HepG2 (cell line): ENCODE measurements at regions not wholly inside any gene's neighbourhood (a gene's known extent, or its start where the extent isn't known, plus 50 kb on each side); places are given as distances from the start of the nearest gene placed in this dataset.

Source experiments
- ELF4 ChIP-seq: sonication (generic); formaldehyde crosslinking; IDR thresholded peaks from 2 replicates; pipeline ENCODE4 v1.5.0; 2020; ENCODE audit warnings: missing genetic modification reagents, mild to moderate bottlenecking, moderate library complexity, borderline replicate concordance
- EZH2 ChIP-seq: conservative IDR thresholded peaks from 2 replicates; pipeline ENCODE4 v1.6.1; 2012; ENCODE audit warnings: mild to moderate bottlenecking, low read depth, low read length, moderate library complexity
- IRF2 ChIP-seq: IDR thresholded peaks from 2 replicates; pipeline ENCODE4 v1.6.1; 2018; ENCODE audit warnings: missing genetic modification reagents, missing compliant biosample characterization
- MATR3 ChIP-seq: sonication (generic); formaldehyde crosslinking; IDR thresholded peaks from 2 replicates; pipeline ENCODE4 v1.4.0; 2020; ENCODE audit warnings: missing genetic modification reagents
- NFE2L1 ChIP-seq: sonication (generic); formaldehyde crosslinking; IDR thresholded peaks from 2 replicates; pipeline ENCODE4 v1.4.0; 2020; ENCODE audit warnings: missing genetic modification reagents, mild to moderate bottlenecking, borderline replicate concordance
- NONO ChIP-seq, 2 experiments: fragments of 450-650 bp in 1 of 2; sonication (generic) in 1 of 2; formaldehyde crosslinking in 1 of 2; IDR thresholded peaks in 1 of 2; conservative IDR thresholded peaks in 1 of 2; 2 replicates each; pipeline versions ENCODE4 v1.6.1 to v1.8.0; 2017 to 2022; ENCODE audit warnings: mild to moderate bottlenecking in 1 of 2, missing genetic modification reagents in 1 of 2, moderate library complexity in 1 of 2
- ZNF615 ChIP-seq: sonication (generic); formaldehyde crosslinking; IDR thresholded peaks from 2 replicates; pipeline ENCODE4 v1.5.0; 2020; ENCODE audit warnings: mild to moderate bottlenecking, missing genetic modification reagents, borderline replicate concordance
- TF ChIP-seq, protein P1 (sequence below): sonication (generic); formaldehyde crosslinking; IDR thresholded peaks from 2 replicates; pipeline ENCODE4 v1.4.0; 2020; ENCODE audit warnings: mild to moderate bottlenecking, missing genetic modification reagents
- TF ChIP-seq, protein P2 (sequence below): sonication (generic); formaldehyde crosslinking; IDR thresholded peaks from 2 replicates; pipeline ENCODE4 v1.4.0; 2020; ENCODE audit warnings: missing genetic modification reagents, borderline replicate concordance
- TF ChIP-seq, protein P3 (sequence below): sonication (generic); formaldehyde crosslinking; IDR thresholded peaks from 2 replicates; pipeline ENCODE4 v1.5.0; 2020; ENCODE audit warnings: mild to moderate bottlenecking, missing genetic modification reagents, moderate library complexity

DNA sequence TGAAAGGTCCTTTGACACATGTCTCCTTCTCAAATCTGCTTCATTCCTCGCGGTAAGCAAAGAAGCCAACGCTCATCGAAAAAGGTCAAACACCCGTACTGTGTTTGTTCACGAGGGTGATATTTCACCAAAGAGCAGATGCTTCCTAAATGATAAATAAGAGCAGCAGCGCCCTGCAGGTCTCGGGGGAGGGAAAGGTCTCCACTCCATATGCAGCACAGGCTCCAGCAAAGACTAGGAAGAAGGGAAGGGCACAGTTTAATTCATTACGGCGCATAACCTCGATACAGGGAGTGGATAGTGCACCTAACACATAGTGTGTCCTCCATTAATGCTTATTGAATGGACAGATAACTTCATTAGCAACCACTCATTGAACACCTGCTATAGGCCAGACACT is 593.3 kb downstream of the CDK5RAP2 start:
- TF ChIP-seq ZNF615 (CRISPR knock-in tag) = no peak
- TF ChIP-seq EZH2 = no peak
- TF ChIP-seq ELF4 (CRISPR knock-in tag) = no peak
- TF ChIP-seq, protein P1, sequence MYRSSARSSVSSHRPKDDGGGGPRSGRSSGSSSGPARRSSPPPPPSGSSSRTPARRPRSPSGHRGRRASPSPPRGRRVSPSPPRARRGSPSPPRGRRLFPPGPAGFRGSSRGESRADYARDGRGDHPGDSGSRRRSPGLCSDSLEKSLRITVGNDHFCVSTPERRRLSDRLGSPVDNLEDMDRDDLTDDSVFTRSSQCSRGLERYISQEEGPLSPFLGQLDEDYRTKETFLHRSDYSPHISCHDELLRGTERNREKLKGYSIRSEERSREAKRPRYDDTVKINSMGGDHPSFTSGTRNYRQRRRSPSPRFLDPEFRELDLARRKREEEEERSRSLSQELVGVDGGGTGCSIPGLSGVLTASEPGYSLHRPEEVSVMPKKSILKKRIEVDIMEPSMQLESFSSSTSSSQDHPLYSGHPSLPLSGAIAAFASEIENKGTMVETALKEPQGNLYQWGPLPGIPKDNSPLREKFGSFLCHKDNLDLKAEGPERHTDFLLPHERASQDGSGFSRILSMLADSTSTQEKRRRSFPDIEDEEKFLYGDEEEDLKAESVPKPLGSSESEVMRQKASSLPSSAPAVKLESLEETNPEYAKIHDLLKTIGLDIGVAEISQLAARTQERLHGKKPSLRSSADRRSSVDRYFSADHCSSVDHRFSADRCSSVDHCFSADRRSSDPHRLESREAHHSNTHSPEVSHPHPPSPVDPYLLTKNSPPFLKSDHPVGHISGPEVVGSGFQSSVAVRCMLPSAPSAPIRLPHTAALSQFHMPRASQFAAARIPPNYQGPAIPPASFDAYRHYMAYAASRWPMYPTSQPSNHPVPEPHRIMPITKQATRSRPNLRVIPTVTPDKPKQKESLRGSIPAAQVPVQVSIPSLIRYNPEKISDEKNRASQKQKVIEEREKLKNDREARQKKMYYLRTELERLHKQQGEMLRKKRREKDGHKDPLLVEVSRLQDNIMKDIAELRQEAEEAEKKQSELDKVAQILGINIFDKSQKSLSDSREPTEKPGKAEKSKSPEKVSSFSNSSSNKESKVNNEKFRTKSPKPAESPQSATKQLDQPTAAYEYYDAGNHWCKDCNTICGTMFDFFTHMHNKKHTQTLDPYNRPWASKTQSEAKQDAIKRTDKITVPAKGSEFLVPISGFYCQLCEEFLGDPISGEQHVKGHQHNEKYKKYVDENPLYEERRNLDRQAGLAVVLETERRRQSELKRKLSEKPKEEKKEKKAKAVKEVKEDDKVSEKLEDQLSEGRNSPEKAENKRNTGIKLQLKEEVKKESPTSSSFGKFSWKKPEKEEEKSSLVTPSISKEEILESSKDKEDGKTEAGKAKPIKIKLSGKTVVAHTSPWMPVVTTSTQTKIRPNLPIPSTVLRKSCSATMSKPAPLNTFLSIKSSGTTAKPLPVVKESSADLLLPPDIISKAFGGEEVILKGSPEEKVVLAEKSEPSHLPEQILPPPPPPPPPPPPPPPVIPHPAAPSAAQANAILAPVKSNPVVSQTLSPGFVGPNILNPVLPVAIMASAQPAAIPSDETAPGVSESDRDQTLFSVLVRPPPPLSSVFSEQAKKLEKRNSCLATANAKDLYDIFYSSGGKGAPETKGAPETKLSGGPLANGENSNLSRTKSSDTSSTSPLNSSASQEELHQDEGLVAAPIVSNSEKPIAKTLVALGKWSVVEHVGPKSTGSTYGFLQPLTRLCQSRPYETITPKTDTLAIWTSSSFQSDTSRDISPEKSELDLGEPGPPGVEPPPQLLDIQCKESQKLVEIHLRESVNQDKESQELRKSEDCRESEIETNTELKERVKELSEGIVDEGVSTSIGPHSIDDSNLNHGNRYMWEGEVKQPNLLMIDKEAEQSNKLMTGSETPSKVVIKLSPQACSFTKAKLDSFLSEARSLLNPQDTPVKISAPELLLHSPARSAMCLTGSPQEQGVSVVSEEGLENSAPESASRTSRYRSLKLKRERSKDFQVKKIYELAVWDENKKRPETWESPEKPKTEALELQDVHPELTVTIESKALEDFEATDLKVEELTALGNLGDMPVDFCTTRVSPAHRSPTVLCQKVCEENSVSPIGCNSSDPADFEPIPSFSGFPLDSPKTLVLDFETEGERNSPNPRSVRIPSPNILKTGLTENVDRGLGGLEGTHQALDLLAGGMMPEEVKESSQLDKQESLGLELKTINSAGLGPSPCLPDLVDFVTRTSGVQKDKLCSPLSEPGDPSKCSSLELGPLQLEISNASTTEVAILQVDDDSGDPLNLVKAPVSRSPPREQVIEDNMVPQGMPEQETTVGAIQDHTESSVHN (CRISPR knock-in tag) = no peak
- TF ChIP-seq, protein P2, sequence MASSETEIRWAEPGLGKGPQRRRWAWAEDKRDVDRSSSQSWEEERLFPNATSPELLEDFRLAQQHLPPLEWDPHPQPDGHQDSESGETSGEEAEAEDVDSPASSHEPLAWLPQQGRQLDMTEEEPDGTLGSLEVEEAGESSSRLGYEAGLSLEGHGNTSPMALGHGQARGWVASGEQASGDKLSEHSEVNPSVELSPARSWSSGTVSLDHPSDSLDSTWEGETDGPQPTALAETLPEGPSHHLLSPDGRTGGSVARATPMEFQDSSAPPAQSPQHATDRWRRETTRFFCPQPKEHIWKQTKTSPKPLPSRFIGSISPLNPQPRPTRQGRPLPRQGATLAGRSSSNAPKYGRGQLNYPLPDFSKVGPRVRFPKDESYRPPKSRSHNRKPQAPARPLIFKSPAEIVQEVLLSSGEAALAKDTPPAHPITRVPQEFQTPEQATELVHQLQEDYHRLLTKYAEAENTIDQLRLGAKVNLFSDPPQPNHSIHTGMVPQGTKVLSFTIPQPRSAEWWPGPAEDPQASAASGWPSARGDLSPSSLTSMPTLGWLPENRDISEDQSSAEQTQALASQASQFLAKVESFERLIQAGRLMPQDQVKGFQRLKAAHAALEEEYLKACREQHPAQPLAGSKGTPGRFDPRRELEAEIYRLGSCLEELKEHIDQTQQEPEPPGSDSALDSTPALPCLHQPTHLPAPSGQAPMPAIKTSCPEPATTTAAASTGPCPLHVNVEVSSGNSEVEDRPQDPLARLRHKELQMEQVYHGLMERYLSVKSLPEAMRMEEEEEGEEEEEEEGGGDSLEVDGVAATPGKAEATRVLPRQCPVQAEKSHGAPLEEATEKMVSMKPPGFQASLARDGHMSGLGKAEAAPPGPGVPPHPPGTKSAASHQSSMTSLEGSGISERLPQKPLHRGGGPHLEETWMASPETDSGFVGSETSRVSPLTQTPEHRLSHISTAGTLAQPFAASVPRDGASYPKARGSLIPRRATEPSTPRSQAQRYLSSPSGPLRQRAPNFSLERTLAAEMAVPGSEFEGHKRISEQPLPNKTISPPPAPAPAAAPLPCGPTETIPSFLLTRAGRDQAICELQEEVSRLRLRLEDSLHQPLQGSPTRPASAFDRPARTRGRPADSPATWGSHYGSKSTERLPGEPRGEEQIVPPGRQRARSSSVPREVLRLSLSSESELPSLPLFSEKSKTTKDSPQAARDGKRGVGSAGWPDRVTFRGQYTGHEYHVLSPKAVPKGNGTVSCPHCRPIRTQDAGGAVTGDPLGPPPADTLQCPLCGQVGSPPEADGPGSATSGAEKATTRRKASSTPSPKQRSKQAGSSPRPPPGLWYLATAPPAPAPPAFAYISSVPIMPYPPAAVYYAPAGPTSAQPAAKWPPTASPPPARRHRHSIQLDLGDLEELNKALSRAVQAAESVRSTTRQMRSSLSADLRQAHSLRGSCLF (CRISPR knock-in tag) = no peak
- no peak for TF ChIP-seq NFE2L1 (CRISPR knock-in tag)
- TF ChIP-seq MATR3 (CRISPR knock-in tag) = no peak
- TF ChIP-seq, protein P3, sequence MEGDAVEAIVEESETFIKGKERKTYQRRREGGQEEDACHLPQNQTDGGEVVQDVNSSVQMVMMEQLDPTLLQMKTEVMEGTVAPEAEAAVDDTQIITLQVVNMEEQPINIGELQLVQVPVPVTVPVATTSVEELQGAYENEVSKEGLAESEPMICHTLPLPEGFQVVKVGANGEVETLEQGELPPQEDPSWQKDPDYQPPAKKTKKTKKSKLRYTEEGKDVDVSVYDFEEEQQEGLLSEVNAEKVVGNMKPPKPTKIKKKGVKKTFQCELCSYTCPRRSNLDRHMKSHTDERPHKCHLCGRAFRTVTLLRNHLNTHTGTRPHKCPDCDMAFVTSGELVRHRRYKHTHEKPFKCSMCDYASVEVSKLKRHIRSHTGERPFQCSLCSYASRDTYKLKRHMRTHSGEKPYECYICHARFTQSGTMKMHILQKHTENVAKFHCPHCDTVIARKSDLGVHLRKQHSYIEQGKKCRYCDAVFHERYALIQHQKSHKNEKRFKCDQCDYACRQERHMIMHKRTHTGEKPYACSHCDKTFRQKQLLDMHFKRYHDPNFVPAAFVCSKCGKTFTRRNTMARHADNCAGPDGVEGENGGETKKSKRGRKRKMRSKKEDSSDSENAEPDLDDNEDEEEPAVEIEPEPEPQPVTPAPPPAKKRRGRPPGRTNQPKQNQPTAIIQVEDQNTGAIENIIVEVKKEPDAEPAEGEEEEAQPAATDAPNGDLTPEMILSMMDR (CRISPR knock-in tag) = no peak
- no peak for TF ChIP-seq IRF2
- no peak for TF ChIP-seq NONO (IDR thresholded peaks at IDR 0.05)
- TF ChIP-seq NONO (CRISPR knock-in tag; conservative IDR thresholded peaks at IDR 0.05) = no peak
